Activated CD4-positive, alpha-beta memory T cell treated with anti-CD3 and anti-CD28 coated beads, Interleukin-2, amount 10 ng/mL, durations not matched to agents 7 days and 5 days (primary cell): ENCODE measurements at regions not wholly inside any gene's neighbourhood (a gene's known extent, or its start where the extent isn't known, plus 50 kb on each side); places are given as distances from the start of the nearest gene placed in this dataset.

Experiments
- CTCF ChIA-PET: fragments of 350-600 bp; sonication (Branson Sonifier 250); formaldehyde crosslinking; loops from one replicate; lab custom pipeline; 2021; ENCODE audit warnings: antibody characterized with exemption, inconsistent platforms; lab: Charles Lee
- POLR2A ChIA-PET: fragments of 350-600 bp; sonication (Branson Sonifier 250); formaldehyde crosslinking; loops from one replicate; lab custom pipeline; 2021; ENCODE audit warnings: antibody characterized with exemption; lab: Charles Lee
- DNase-seq: peaks from one replicate; pipeline ENCODE4 v3.0.0-alpha.2; 2020
- H3K27ac Mint-ChIP-seq: one replicate; pipeline ENCODE4 v1.8.0; 2021; ENCODE audit warnings: mild to moderate bottlenecking, mixed read lengths
- H3K27me3 Mint-ChIP-seq: one replicate; pipeline ENCODE4 v1.8.0; 2021; ENCODE audit warnings: mixed read lengths
- H3K36me3 Mint-ChIP-seq: one replicate; pipeline ENCODE4 v1.8.0; 2021; ENCODE audit warnings: low read depth, mixed read lengths
- H3K4me1 Mint-ChIP-seq: one replicate; pipeline ENCODE4 v1.8.0; 2021; ENCODE audit warnings: mixed read lengths
- H3K4me3 Mint-ChIP-seq: one replicate; pipeline ENCODE4 v1.8.0; 2021; ENCODE audit warnings: mild to moderate bottlenecking, mixed read lengths
- H3K9me3 Mint-ChIP-seq: one replicate; pipeline ENCODE4 v1.8.0; 2021; ENCODE audit warnings: mixed read lengths

GRCh38 chr6:88248709-88249321, 82.7 kb upstream of the CNR1 start:
- no peak overlapping the region for H3K4me3 Mint-ChIP-seq
- H3K27me3 Mint-ChIP-seq, result no peaks in the 10 kb centered on the region
- DNase-seq, result no peak
- ChIA-PET POLR2A (no interaction called here), CTCF (no interaction called here)
- H3K27ac Mint-ChIP-seq, result no peak overlapping the region
- no peaks in the 10 kb centered on the region for H3K4me1 Mint-ChIP-seq
- H3K36me3 Mint-ChIP-seq, result no peaks in the 10 kb centered on the region
- peaks cover 4% of the 10 kb centered on the region for H3K9me3 Mint-ChIP-seq

GRCh38 chr6:88246654-88247053, 80.5 kb upstream of the CNR1 start:
- Mint-ChIP-seq H3K27me3 (no peaks in the 10 kb centered on the region), H3K4me1 (no peaks in the 10 kb centered on the region), H3K9me3 (no peaks in the 10 kb centered on the region), H3K27ac (no peak overlapping the region), H3K36me3 (no peaks in the 10 kb centered on the region), H3K4me3 (no peak overlapping the region)
- ChIA-PET CTCF (no interaction called here), POLR2A (no interaction called here)
- DNase-seq, result no peak

- no peaks in the 10 kb centered on the region for H3K27me3 Mint-ChIP-seq
- no peaks in the 10 kb centered on the region for H3K4me1 Mint-ChIP-seq
- no peak overlapping the region for H3K4me3 Mint-ChIP-seq
- no peaks in the 10 kb centered on the region for H3K9me3 Mint-ChIP-seq
- no peaks in the 10 kb centered on the region for H3K36me3 Mint-ChIP-seq
- CTCF ChIA-PET, result no interaction called here
- POLR2A ChIA-PET, result no interaction called here
- H3K27ac Mint-ChIP-seq, result no peak overlapping the region
- DNase-seq, result no peak
Observed at GRCh38 chr6:88244721-88245120, 78.6 kb upstream of the CNR1 start.

GRCh38 chr6:88238901-88239300, 72.8 kb upstream of the CNR1 start:
- POLR2A ChIA-PET, result no interaction called here
- CTCF ChIA-PET, result no interaction called here
- Mint-ChIP-seq H3K27ac (no peak overlapping the region), H3K36me3 (no peaks in the 10 kb centered on the region), H3K4me3 (no peak overlapping the region), H3K4me1 (no peaks in the 10 kb centered on the region), H3K27me3 (no peaks in the 10 kb centered on the region), H3K9me3 (no peaks in the 10 kb centered on the region)
- no peak for DNase-seq

GRCh38 chr6:88238065-88238464, 71.9 kb upstream of the CNR1 start:
- POLR2A ChIA-PET, result no interaction called here
- no peaks in the 10 kb centered on the region for H3K27me3 Mint-ChIP-seq
- H3K9me3 Mint-ChIP-seq, result no peaks in the 10 kb centered on the region
- DNase-seq, result no peak
- no peaks in the 10 kb centered on the region for H3K36me3 Mint-ChIP-seq
- no peak overlapping the region for H3K4me3 Mint-ChIP-seq
- no peak overlapping the region for H3K27ac Mint-ChIP-seq
- CTCF ChIA-PET, result no interaction called here
- H3K4me1 Mint-ChIP-seq, result no peaks in the 10 kb centered on the region

- Mint-ChIP-seq H3K4me3 (no peak overlapping the region), H3K9me3 (no peaks in the 10 kb centered on the region), H3K36me3 (no peaks in the 10 kb centered on the region), H3K27me3 (no peaks in the 10 kb centered on the region), H3K4me1 (no peaks in the 10 kb centered on the region), H3K27ac (no peak overlapping the region)
- CTCF ChIA-PET, result no interaction called here
- no peak for DNase-seq
- POLR2A ChIA-PET, result no interaction called here
Observed at GRCh38 chr6:88236612-88237360, 70.6 kb upstream of the CNR1 start.

- Mint-ChIP-seq H3K4me3 (no peak overlapping the region), H3K9me3 (peaks cover 5% of the 10 kb centered on the region), H3K27ac (no peak overlapping the region), H3K27me3 (no peaks in the 10 kb centered on the region), H3K4me1 (no peaks in the 10 kb centered on the region), H3K36me3 (no peaks in the 10 kb centered on the region)
- ChIA-PET CTCF (no interaction called here), POLR2A (no interaction called here)
- DNase-seq, result no peak
Observed at GRCh38 chr6:88232753-88233152, 66.6 kb upstream of the CNR1 start.

- no peaks in the 10 kb centered on the region for H3K36me3 Mint-ChIP-seq
- DNase-seq, result no peak
- POLR2A ChIA-PET, result no interaction called here
Observed at GRCh38 chr6:88223298-88223697, 57.2 kb upstream of the CNR1 start.

GRCh38 chr6:88220493-88220892, 54.3 kb upstream of the CNR1 start:
- POLR2A ChIA-PET, result no interaction called here
- no peak overlapping the region for H3K27ac Mint-ChIP-seq
- H3K27me3 Mint-ChIP-seq, result peaks cover 2% of the 10 kb centered on the region
- H3K4me3 Mint-ChIP-seq, result no peak overlapping the region
- H3K4me1 Mint-ChIP-seq, result no peaks in the 10 kb centered on the region
- no peaks in the 10 kb centered on the region for H3K36me3 Mint-ChIP-seq
- CTCF ChIA-PET, result no interaction called here
- no peak for DNase-seq
- H3K9me3 Mint-ChIP-seq, result no peaks in the 10 kb centered on the region

More at GRCh38 chr6:88223298-88223697, 57.2 kb upstream of the CNR1 start:
- no peak overlapping the region for H3K27ac Mint-ChIP-seq
- no peaks in the 10 kb centered on the region for H3K9me3 Mint-ChIP-seq
- no peaks in the 10 kb centered on the region for H3K4me1 Mint-ChIP-seq
- H3K4me3 Mint-ChIP-seq, result no peak overlapping the region
- H3K27me3 Mint-ChIP-seq, result peaks cover 2% of the 10 kb centered on the region
- CTCF ChIA-PET, result no interaction called here

GRCh38 chr6:88216182-88216581, 50.0 kb upstream of the CNR1 start:
- POLR2A ChIA-PET, result no interaction called here
- no peak overlapping the region for H3K4me3 Mint-ChIP-seq
- CTCF ChIA-PET, result no interaction called here

More at GRCh38 chr6:88216182-88216581, 50.0 kb upstream of the CNR1 start:
- no peak overlapping the region for H3K27ac Mint-ChIP-seq
- no peak for DNase-seq
- no peaks in the 10 kb centered on the region for H3K27me3 Mint-ChIP-seq
- H3K9me3 Mint-ChIP-seq, result no peaks in the 10 kb centered on the region
- H3K36me3 Mint-ChIP-seq, result no peaks in the 10 kb centered on the region
- no peaks in the 10 kb centered on the region for H3K4me1 Mint-ChIP-seq
